Hepatocyte (in vitro differentiated cells): ENCODE measurements at regions not wholly inside any gene's neighbourhood (a gene's known extent, or its start where the extent isn't known, plus 50 kb on each side); places are given as distances from the start of the nearest gene placed in this dataset.

Experiments
- DNase-seq: peaks from one replicate; pipeline ENCODE4 v3.0.0-alpha.2; 2016; ENCODE audit warnings: low spot score
- H2AFZ ChIP-seq: fragments of 200-600 bp; sonication (generic); 2 replicates; pipeline ENCODE4 v1.6.0; 2016; ENCODE audit warnings: antibody characterized with exemption, mild to moderate bottlenecking
- H3K27ac ChIP-seq: fragments of 200-600 bp; sonication (generic); 2 replicates; pipeline ENCODE4 v1.5.1; 2016; ENCODE audit warnings: mild to moderate bottlenecking
- H3K27me3 ChIP-seq: fragments of 200-600 bp; sonication (generic); 2 replicates; pipeline ENCODE4 v1.6.1; 2016
- H3K36me3 ChIP-seq: fragments of 200-600 bp; sonication (generic); replicated peaks from 2 replicates; pipeline ENCODE4 v1.5.1; 2016; ENCODE audit warnings: low read depth; ENCODE audit not compliant: insufficient read depth
- H3K4me1 ChIP-seq: fragments of 200-600 bp; sonication (generic); 2 replicates; pipeline ENCODE4 v1.5.1; 2016; ENCODE audit warnings: mild to moderate bottlenecking, moderate library complexity; ENCODE audit not compliant: insufficient read depth
- H3K4me2 ChIP-seq: fragments of 200-600 bp; sonication (generic); 2 replicates; pipeline ENCODE4 v1.6.0; 2016
- H3K4me3 ChIP-seq: fragments of 200-600 bp; sonication (generic); 2 replicates; pipeline ENCODE4 v1.5.1; 2016; ENCODE audit warnings: mild to moderate bottlenecking
- H3K79me2 ChIP-seq: fragments of 200-600 bp; sonication (generic); 2 replicates; pipeline ENCODE4 v1.6.0; 2017; ENCODE audit warnings: mild to moderate bottlenecking
- H3K9me2 ChIP-seq: fragments of 200-600 bp; sonication (generic); replicated peaks from 2 replicates; pipeline ENCODE4 v1.6.0; 2017; ENCODE audit warnings: mild to moderate bottlenecking; ENCODE audit not compliant: insufficient read depth
- H3K9me3 ChIP-seq: fragments of 200-600 bp; sonication (generic); 2 replicates; pipeline ENCODE4 v1.5.1; 2016; ENCODE audit warnings: low read depth, mild to moderate bottlenecking
- H4K20me1 ChIP-seq: fragments of 200-600 bp; sonication (generic); 2 replicates; pipeline ENCODE4 v1.6.0; 2016; ENCODE audit warnings: mild to moderate bottlenecking; ENCODE audit not compliant: insufficient read depth, poor library complexity, severe bottlenecking
- CTCF ChIP-seq: fragments of 200-600 bp; sonication (generic); IDR thresholded peaks from 2 replicates; pipeline ENCODE4 v1.5.1; 2016; ENCODE audit warnings: antibody characterized with exemption, mild to moderate bottlenecking; ENCODE audit not compliant: poor library complexity
- EZH2 ChIP-seq: fragments of 200-600 bp; sonication (generic); IDR thresholded peaks from 2 replicates; pipeline ENCODE4 v1.6.1; 2016; ENCODE audit warnings: antibody characterized with exemption, mild to moderate bottlenecking, borderline replicate concordance
- EZH2phosphoT487 ChIP-seq: fragments of 200-600 bp; sonication (generic); IDR thresholded peaks from one replicate; pipeline ENCODE4 v1.6.1; 2018; ENCODE audit warnings: antibody characterized with exemption, mild to moderate bottlenecking, low read depth, moderate library complexity; ENCODE audit not compliant: unreplicated experiment, severe bottlenecking
- WGBS: methylation state at CpG from one replicate; pipeline ENCODE4 v1.1.6; 2016; ENCODE audit warnings: low lambda C conversion rate; ENCODE audit errors: missing lambda C conversion rate; 5-methylcytosine and 5-hydroxymethylcytosine counted together

DNA sequence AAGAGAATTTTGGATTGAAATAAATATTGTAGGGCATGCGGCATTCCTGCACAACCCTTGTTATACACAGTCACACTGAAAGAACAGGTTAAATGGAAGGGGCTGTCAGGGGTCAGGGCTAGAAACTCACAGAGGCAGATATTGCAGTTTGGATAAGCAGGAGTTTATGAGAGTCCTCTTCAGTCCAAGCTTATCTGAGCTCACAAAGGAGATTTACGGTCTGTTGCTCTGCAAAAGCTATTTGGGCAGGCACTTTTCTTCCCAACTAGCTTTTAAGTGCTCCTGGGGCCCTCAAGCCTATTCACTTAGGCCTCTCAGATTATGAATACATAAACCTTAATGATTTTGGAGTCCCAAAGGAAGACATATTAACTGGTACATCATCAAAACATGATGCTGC is 156.2 kb downstream of the SOX4 start:
- Histone ChIP-seq H3K9me3 (no peaks in the 10 kb centered on the region), H3K4me2 (peak overlapping the region; percentile 2), H4K20me1 (no peaks in the 10 kb centered on the region), H3K9me2 (no peaks in the 10 kb centered on the region), H2AFZ (no peak overlapping the region), H3K27ac (no peak overlapping the region), H3K36me3 (no peaks in the 10 kb centered on the region), H3K4me1 (peaks cover 32% of the 10 kb centered on the region), H3K79me2 (no peaks in the 10 kb centered on the region), H3K27me3 (no peaks in the 10 kb centered on the region), H3K4me3 (no peak overlapping the region)
- WGBS: 41% methylated on average over 2 of the region's 2 CpGs
- TF ChIP-seq EZH2: no peak
- no peak for TF ChIP-seq EZH2phosphoT487
- TF ChIP-seq CTCF: no peak
- DNase-seq: no peak

DNA sequence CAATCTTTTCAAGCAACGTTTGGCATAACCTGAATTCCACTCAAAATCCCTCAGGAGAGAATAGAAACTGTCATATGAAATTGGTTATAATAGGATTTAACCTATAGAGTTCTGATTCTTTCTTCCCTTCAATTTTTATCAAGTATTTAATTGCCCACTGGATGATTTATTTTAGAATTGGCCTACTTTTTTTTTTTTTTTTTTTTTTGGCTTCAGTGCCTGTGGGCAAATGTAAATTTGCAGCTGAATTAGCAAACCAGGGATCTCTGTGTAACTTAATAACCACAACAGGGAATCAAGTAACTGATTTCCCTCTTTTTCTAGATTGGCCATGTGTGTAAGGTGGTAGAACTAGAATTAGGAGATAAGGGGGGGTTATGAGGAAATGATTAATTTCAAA is 157.0 kb downstream of the SOX4 start:
- no peak for DNase-seq
- Histone ChIP-seq H3K27ac (no peak overlapping the region), H3K4me2 (no peak overlapping the region), H3K27me3 (no peaks in the 10 kb centered on the region), H4K20me1 (no peaks in the 10 kb centered on the region), H3K9me2 (no peaks in the 10 kb centered on the region), H3K36me3 (no peaks in the 10 kb centered on the region), H3K4me1 (peaks cover 33% of the 10 kb centered on the region), H2AFZ (no peak overlapping the region), H3K79me2 (no peaks in the 10 kb centered on the region), H3K9me3 (no peaks in the 10 kb centered on the region), H3K4me3 (no peak overlapping the region)
- 61% methylated on average over 1 of the region's 1 CpG for WGBS
- no peak for TF ChIP-seq EZH2

DNA sequence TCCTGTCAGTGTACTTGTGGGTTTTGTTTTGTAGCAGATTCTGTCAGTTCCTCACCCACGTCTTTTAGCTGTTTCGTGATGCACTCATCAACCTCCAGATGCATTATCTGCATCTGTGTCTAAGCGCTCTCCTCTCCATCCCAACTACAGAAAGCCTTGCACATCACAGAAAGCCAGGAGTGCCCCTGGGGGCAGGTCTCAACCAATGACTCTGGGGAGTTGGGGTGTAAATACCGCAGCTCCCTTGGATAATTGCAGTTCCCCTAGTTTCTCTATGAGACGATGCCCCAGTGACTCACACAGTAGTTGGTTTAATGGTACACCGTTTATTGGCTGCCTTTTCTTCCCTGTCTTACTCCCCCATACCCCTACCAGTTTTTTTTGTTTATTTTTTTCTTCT is 158.1 kb downstream of the SOX4 start:
- TF ChIP-seq EZH2phosphoT487: no peak
- Histone ChIP-seq H3K27ac (no peak overlapping the region), H3K9me2 (no peaks in the 10 kb centered on the region), H3K9me3 (no peaks in the 10 kb centered on the region), H3K27me3 (no peaks in the 10 kb centered on the region), H4K20me1 (no peaks in the 10 kb centered on the region), H3K36me3 (no peaks in the 10 kb centered on the region), H3K4me3 (no peak overlapping the region), H3K4me1 (peaks cover 33% of the 10 kb centered on the region), H2AFZ (no peak overlapping the region), H3K79me2 (no peaks in the 10 kb centered on the region), H3K4me2 (no peak overlapping the region)
- WGBS: 77% methylated on average over 6 of the region's 6 CpGs
- no peak for DNase-seq

DNA sequence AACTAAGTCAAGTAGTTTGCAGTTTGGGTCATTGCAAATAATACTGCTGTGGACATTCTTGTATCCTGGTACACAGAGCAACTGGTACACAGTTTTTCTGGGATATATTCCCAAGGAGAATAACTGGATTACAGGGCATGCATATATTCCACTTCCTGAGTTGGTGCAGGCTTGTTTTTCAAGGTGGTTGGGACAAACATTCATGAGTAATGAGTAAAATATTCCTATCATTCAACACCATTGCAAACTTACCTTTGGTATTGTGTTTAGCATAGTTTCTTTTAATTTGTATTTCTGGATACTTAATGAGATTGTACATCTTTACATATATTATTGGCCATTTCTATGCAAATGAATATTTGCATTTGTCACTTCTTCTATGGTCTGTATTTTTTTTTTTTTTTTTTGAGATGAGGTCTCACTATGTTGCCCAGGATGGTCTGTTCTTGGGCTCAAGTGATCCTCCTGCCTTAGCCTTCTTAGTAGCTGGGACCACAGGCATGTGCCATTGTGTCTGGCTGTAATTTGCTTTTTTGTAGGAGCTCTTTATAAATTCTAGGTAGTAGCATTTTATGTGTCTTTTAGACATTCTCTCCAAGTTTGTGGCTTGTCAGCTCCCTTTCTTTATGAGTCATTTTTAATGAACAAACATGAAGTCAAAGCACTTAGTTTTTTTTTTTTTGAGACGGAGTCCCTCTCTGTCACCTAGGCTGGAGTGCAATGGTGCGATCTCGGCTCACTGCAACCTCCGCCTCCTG is 158.7 kb downstream of the SOX4 start:
- WGBS: 96% methylated on average over 4 of the region's 4 CpGs
- H3K79me2 ChIP-seq: no peaks in the 10 kb centered on the region
- H3K4me1 ChIP-seq: peaks cover 33% of the 10 kb centered on the region
- H3K4me3 ChIP-seq: no peak overlapping the region
- no peaks in the 10 kb centered on the region for H3K27me3 ChIP-seq
- H2AFZ ChIP-seq: no peak overlapping the region
- H3K4me2 ChIP-seq: no peak overlapping the region
- no peak for DNase-seq
- no peak for TF ChIP-seq CTCF
- no peak for TF ChIP-seq EZH2phosphoT487
- no peak for TF ChIP-seq EZH2
- H3K27ac ChIP-seq: no peak overlapping the region
- no peaks in the 10 kb centered on the region for H3K9me2 ChIP-seq
- H3K36me3 ChIP-seq: no peaks in the 10 kb centered on the region
- H3K9me3 ChIP-seq: no peaks in the 10 kb centered on the region
- no peaks in the 10 kb centered on the region for H4K20me1 ChIP-seq
